ENCODE measurements at regions not wholly inside any gene's neighbourhood (a gene's known extent, or its start where the extent isn't known, plus 50 kb on each side); places are given as distances from the start of the nearest gene placed in this dataset.

- H3K9me3 Mint-ChIP-seq, result no peaks in the 10 kb centered on the region
- no peak overlapping the region for H3K4me3 Mint-ChIP-seq
- H3K36me3 Mint-ChIP-seq, result no peaks in the 10 kb centered on the region
- H3K27ac Mint-ChIP-seq, result no peak overlapping the region
- H3K4me1 Mint-ChIP-seq, result peaks cover 0 to 2% (median 0%) of the 10 kb centered on the region in 3 donors
- peaks cover 4% of the 10 kb centered on the region for H3K27me3 Mint-ChIP-seq
Observed at GRCh38 chr7:25638590-25639244, 410.4 kb upstream of the NPVF start.

- no peaks in the 10 kb centered on the region for H3K9me3 Mint-ChIP-seq
- H3K4me1 Mint-ChIP-seq, result peaks cover 0 to 2% (median 0%) of the 10 kb centered on the region in 3 donors
- H3K36me3 Mint-ChIP-seq, result no peaks in the 10 kb centered on the region
- no peaks in the 10 kb centered on the region for H3K27me3 Mint-ChIP-seq
- H3K4me3 Mint-ChIP-seq, result no peak overlapping the region
- no peak overlapping the region for H3K27ac Mint-ChIP-seq
Observed at GRCh38 chr7:25642849-25643248, 414.6 kb upstream of the NPVF start.

- no peak overlapping the region for H3K4me3 Mint-ChIP-seq
- H3K36me3 Mint-ChIP-seq, result no peaks in the 10 kb centered on the region
- H3K27me3 Mint-ChIP-seq, result no peaks in the 10 kb centered on the region
- H3K9me3 Mint-ChIP-seq, result no peaks in the 10 kb centered on the region
- H3K27ac Mint-ChIP-seq, result no peak overlapping the region
- H3K4me1 Mint-ChIP-seq, result peaks cover 0 to 2% (median 0%) of the 10 kb centered on the region in 3 donors
Observed at GRCh38 chr7:25643286-25643685, 415.0 kb upstream of the NPVF start.

- Mint-ChIP-seq H3K36me3 (no peaks in the 10 kb centered on the region), H3K4me1 (peaks cover 0 to 2% (median 0%) of the 10 kb centered on the region in 3 donors), H3K9me3 (no peaks in the 10 kb centered on the region), H3K27me3 (no peaks in the 10 kb centered on the region), H3K27ac (no peak overlapping the region), H3K4me3 (no peak overlapping the region)
Observed at GRCh38 chr7:25643770-25644394, 415.6 kb upstream of the NPVF start.

- H3K27ac Mint-ChIP-seq, result no peak overlapping the region
- H3K9me3 Mint-ChIP-seq, result no peaks in the 10 kb centered on the region
- H3K4me3 Mint-ChIP-seq, result peak overlapping the region in 1 of 4 donors; percentile 32
- no peaks in the 10 kb centered on the region for H3K36me3 Mint-ChIP-seq
- no peaks in the 10 kb centered on the region for H3K27me3 Mint-ChIP-seq
- peaks cover 0 to 2% (median 0%) of the 10 kb centered on the region in 3 donors for H3K4me1 Mint-ChIP-seq
Observed at GRCh38 chr7:25646726-25647413, 418.6 kb upstream of the NPVF start.

GRCh38 chr7:25647872-25648271 lies 419.6 kb upstream of the NPVF start:
- no peaks in the 10 kb centered on the region for H3K36me3 Mint-ChIP-seq
- peaks cover 9% of the 10 kb centered on the region for H3K27me3 Mint-ChIP-seq
- H3K27ac Mint-ChIP-seq, result no peak overlapping the region
- H3K4me1 Mint-ChIP-seq, result peaks cover 0 to 2% (median 2%) of the 10 kb centered on the region in 3 donors
- no peaks in the 10 kb centered on the region for H3K9me3 Mint-ChIP-seq
- no peak overlapping the region for H3K4me3 Mint-ChIP-seq

GRCh38 chr7:25652366-25652765 lies 424.1 kb upstream of the NPVF start:
- peaks cover 12% of the 10 kb centered on the region for H3K27me3 Mint-ChIP-seq
- H3K4me1 Mint-ChIP-seq, result peaks cover 6 to 13% (median 7%) of the 10 kb centered on the region in 3 donors
- H3K36me3 Mint-ChIP-seq, result no peaks in the 10 kb centered on the region
- no peak overlapping the region for H3K4me3 Mint-ChIP-seq
- H3K9me3 Mint-ChIP-seq, result no peaks in the 10 kb centered on the region
- H3K27ac Mint-ChIP-seq, result no peak overlapping the region

GRCh38 chr7:25653384-25653783 lies 425.1 kb upstream of the NPVF start:
- Mint-ChIP-seq H3K9me3 (no peaks in the 10 kb centered on the region), H3K4me3 (no peak overlapping the region)

GRCh38 chr7:25656071-25656470 lies 427.8 kb upstream of the NPVF start:
- Mint-ChIP-seq H3K36me3 (no peaks in the 10 kb centered on the region), H3K27me3 (peaks cover 17% of the 10 kb centered on the region), H3K4me3 (peak overlapping the region in 1 of 4 donors; percentile 55), H3K27ac (no peak overlapping the region), H3K4me1 (peaks cover 6 to 13% (median 7%) of the 10 kb centered on the region in 3 donors), H3K9me3 (no peaks in the 10 kb centered on the region)

More at GRCh38 chr7:25653384-25653783, 425.1 kb upstream of the NPVF start:
- peaks cover 12% of the 10 kb centered on the region for H3K27me3 Mint-ChIP-seq
- peaks cover 6 to 13% (median 7%) of the 10 kb centered on the region in 3 donors for H3K4me1 Mint-ChIP-seq
- H3K27ac Mint-ChIP-seq, result no peak overlapping the region
- H3K36me3 Mint-ChIP-seq, result no peaks in the 10 kb centered on the region

GRCh38 chr7:25656581-25657026 lies 428.3 kb upstream of the NPVF start:
- no peak overlapping the region for H3K27ac Mint-ChIP-seq
- H3K36me3 Mint-ChIP-seq, result no peaks in the 10 kb centered on the region
- peaks cover 17% of the 10 kb centered on the region for H3K27me3 Mint-ChIP-seq
- H3K4me1 Mint-ChIP-seq, result peaks cover 6 to 13% (median 7%) of the 10 kb centered on the region in 3 donors
- no peaks in the 10 kb centered on the region for H3K9me3 Mint-ChIP-seq
- peak overlapping the region in 1 of 4 donors; percentile 55 for H3K4me3 Mint-ChIP-seq

GRCh38 chr7:25658375-25658774 lies 430.1 kb upstream of the NPVF start:
- H3K4me3 Mint-ChIP-seq, result no peak overlapping the region

GRCh38 chr7:25659841-25660240 lies 431.6 kb upstream of the NPVF start:
- no peak overlapping the region for H3K27ac Mint-ChIP-seq
- H3K27me3 Mint-ChIP-seq, result peaks cover 6% of the 10 kb centered on the region
- peaks cover 2% of the 10 kb centered on the region for H3K36me3 Mint-ChIP-seq
- H3K9me3 Mint-ChIP-seq, result no peaks in the 10 kb centered on the region
- H3K4me1 Mint-ChIP-seq, result peaks cover 0 to 7% (median 7%) of the 10 kb centered on the region in 3 donors
- no peak overlapping the region for H3K4me3 Mint-ChIP-seq

More at GRCh38 chr7:25658375-25658774, 430.1 kb upstream of the NPVF start:
- Mint-ChIP-seq H3K9me3 (no peaks in the 10 kb centered on the region), H3K27ac (no peak overlapping the region), H3K4me1 (peaks cover 4 to 10% (median 7%) of the 10 kb centered on the region in 3 donors), H3K27me3 (peaks cover 9% of the 10 kb centered on the region), H3K36me3 (no peaks in the 10 kb centered on the region)

- Mint-ChIP-seq H3K27ac (no peak overlapping the region), H3K9me3 (no peaks in the 10 kb centered on the region), H3K4me3 (no peak overlapping the region), H3K27me3 (peaks cover 8% of the 10 kb centered on the region), H3K36me3 (peaks cover 2% of the 10 kb centered on the region), H3K4me1 (no peaks in the 10 kb centered on the region)
Observed at GRCh38 chr7:25662841-25663800, 434.8 kb upstream of the NPVF start.

- no peak overlapping the region for H3K27ac Mint-ChIP-seq
- no peaks in the 10 kb centered on the region for H3K9me3 Mint-ChIP-seq
- H3K4me1 Mint-ChIP-seq, result no peaks in the 10 kb centered on the region
- peaks cover 8% of the 10 kb centered on the region for H3K27me3 Mint-ChIP-seq
- H3K36me3 Mint-ChIP-seq, result peaks cover 2% of the 10 kb centered on the region
- H3K4me3 Mint-ChIP-seq, result no peak overlapping the region
Observed at GRCh38 chr7:25663877-25664276, 435.6 kb upstream of the NPVF start.
